MV-4-11 (cell line): ENCODE measurements at regions not wholly inside any gene's neighbourhood (a gene's known extent, or its start where the extent isn't known, plus 50 kb on each side); places are given as distances from the start of the nearest gene placed in this dataset.

ENCODE experiments used
- DNase-seq: peaks from one replicate; lab custom pipeline; 2025; lab: John Stamatoyannopoulos, UW

DNA sequence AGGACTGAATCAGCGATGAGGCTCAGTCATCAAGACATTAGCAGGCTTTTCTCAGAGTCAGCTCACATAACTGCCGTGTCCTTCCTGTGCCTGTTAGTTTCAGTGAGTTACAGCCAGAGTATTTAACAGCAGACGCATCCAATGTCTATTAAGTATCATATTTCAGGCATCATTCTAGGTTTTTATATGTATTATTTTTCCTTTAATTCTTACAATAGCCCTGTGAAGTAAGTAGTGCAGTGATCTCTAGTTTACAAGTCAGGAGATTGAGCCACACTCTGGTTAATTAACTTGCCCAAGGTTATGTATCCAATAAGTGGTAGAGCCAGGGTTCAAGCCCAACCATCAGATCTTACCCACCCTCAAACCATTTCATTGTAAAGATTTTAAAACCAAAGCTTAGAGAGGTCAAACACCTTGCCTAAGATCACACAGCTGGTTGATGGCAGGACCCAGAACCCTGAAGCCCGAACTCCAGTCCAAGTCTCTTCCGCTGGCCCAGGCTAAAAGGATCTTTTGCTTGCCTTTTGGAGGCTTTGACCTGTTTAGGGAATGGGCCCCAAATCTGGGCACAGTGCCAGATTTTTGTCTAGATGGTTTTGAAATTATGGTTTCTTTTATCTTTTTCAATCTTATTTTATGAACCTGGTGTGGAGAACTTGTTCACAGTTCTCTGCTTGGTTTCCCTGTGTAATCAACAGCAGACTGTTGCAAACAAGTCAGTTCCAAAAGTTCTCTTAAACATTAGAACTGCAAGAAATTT, 261.2 kb upstream of the CLINT1 start:
- no peak for DNase-seq

GRCh38 chr5:158117467-158118160, 258.7 kb upstream of the CLINT1 start:
- no peak for DNase-seq

GRCh38 chr5:158116965-158117364, 258.0 kb upstream of the CLINT1 start:
- peak; percentile 3 for DNase-seq

DNA sequence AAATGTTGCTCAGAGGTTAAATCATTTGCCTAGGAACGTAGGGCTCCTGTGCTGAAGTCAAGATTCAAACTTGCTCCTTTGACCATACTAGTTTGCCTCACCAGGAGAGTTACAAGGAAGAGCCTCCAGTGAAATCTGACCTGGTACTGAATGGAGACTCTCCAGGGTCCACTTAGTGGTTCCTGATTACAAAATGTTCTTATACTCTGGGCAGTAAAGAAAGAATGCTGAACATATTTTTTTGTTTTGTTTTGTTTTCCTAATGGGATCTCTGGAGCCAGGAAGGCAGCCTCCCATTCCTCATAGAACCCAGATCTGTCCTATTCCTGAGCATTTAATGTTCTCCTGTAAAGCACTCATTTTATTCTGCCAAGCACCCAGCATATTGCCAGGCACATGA, 256.5 kb upstream of the CLINT1 start:
- no peak for DNase-seq

DNA sequence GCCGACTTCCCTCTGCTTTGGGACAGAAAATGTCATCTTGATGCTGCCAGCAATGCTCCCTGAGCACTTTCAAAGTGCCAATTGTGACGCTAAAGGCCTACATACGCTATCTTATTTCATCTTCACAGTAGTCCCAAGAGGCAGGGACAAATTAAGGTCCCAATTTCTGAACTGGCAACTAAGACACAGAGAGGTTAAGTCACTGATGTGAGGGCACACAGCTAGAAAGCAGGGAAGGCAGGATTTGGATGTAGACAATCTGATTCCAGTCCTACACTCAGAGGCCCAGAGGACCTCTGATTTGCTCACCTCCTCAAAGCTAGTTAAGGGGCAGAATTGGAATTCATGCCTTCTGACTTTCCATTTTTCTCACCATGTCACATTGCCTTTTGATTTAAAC, 249.2 kb upstream of the CLINT1 start:
- no peak for DNase-seq

DNA sequence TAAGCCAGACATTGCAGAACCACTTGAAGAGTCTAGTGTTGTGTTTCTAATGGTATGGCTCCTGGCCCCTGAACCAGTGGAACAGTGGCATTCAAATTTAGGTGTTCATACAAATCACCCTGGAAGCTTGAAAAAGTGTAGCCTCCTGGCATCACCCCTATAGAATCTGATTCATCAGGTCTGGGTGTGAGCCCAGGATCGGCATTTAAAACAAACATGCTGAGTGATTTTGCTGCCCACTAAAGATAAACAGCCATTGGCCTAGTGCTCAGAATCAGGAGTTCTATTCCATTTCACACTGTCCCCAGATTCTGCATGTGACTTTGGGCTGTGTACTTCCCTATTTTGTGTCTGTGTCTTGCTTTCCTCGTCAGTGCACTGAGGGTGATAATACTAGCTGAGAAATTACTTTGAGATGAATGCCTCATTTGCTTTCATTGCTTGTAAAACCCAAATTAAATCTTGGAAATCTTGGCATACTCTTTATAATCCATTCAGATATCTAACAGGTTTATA, 241.5 kb upstream of the CLINT1 start:
- DNase-seq, result no peak

- DNase-seq, result no peak
Measured at GRCh38 chr5:158099571-158100105, 240.7 kb upstream of the CLINT1 start.

DNA sequence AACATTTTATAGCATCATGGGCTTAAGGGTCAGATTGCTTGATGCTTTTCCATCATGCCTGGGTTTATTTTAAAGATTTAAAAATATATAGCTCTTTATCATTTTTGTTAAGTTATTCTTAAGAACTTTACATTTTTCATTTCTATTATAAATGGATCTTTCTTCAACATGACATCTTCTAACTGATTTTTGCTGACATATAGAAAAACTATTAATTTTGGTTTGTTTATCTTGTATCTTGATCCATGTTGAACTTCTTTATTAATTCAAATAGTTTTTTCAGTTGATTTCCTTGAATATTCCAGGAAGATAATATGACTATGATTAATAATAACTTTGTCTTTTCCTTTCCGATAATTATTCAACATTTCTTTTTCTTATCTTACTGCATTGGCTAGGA, 237.9 kb upstream of the CLINT1 start:
- DNase-seq, result no peak

DNA sequence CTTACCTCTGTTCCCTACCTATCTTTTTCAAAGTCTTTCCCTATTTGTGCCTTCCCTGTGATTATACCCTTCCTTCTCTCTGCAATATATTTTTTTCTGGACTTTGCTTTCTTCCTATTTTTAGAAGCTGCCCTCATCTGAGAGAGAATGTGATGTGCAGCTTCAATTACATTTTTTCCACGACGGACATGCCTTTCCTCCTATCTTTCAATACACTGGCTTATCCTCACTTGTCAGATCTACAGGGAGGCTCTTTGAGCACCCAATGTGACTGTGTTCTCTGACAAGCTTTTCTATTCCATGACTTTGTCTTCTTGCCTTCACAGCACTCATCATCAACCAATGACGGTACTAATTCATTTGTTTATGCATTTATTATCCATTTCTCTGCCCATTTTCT, 227.9 kb upstream of the CLINT1 start:
- no peak for DNase-seq

DNA sequence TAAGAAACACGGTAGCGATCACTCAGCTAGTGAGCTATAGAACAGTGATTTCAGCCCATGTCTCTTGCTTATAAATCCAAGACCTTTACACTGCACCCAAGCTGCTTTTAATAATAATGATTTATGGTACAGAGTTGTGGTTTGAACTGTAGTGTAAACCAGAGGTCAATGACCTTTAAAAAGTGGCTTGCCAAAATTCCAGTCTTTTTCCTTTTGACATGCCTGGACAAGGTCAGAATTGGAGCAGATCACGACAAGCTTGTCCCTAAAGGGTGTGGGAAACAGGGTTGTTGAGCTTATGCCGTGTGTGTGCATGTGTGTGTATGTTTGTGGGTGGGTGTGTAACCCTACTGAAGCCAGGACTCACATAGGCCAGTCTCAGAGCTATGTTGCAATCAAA, 225.3 kb upstream of the CLINT1 start:
- peak; percentile 2 for DNase-seq

- DNase-seq, result no peak
Measured at GRCh38 chr5:158082696-158083287, 223.8 kb upstream of the CLINT1 start.

GRCh38 chr5:158080112-158080511, 221.2 kb upstream of the CLINT1 start:
- no peak for DNase-seq

GRCh38 chr5:158079097-158079496, 220.2 kb upstream of the CLINT1 start:
- no peak for DNase-seq

GRCh38 chr5:158074992-158075769, 216.2 kb upstream of the CLINT1 start:
- DNase-seq, result peak; percentile 41

DNA sequence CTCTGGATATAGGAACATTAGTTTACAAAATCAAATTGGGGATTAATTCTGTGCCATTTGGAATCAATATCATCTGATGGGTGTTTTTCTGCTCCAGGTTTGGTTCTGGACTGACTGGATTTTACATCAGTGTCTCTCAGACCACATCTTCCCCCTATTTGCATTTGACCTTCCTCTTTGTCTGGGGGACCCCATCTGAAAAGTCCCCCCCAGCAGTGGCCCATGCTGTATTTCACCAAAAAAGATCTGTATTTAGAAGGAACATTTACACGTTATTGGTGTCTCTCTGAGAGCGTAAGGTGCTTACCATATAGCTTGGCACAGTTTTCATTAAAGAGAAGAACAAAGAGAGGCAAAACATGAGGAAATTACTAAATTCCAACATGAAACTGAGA, 215.6 kb upstream of the CLINT1 start:
- DNase-seq, result no peak

- no peak for DNase-seq
Measured at GRCh38 chr5:158070859-158071258, 211.9 kb upstream of the CLINT1 start.

DNA sequence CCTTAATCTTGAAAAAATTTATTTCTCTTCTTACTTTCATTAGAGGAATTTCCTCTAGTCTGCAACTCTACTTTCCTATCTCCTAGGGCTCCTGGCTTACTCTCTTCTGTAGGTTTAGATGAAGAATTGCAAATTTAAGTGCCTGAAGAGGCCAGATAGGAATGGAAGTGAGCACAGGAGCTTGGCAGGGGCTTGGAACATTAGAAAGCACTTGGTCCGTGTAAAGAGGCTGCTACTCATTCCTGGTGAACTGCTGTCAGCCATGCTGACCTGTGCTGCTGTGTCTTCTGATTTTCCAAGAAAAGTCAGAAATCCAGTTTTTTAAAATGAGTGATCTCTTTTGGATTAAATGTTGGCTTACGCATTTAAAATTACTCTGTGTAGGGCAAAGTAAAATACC, 210.9 kb upstream of the CLINT1 start:
- no peak for DNase-seq

- no peak for DNase-seq
Measured at GRCh38 chr5:158068964-158069363, 210.0 kb upstream of the CLINT1 start.

DNA sequence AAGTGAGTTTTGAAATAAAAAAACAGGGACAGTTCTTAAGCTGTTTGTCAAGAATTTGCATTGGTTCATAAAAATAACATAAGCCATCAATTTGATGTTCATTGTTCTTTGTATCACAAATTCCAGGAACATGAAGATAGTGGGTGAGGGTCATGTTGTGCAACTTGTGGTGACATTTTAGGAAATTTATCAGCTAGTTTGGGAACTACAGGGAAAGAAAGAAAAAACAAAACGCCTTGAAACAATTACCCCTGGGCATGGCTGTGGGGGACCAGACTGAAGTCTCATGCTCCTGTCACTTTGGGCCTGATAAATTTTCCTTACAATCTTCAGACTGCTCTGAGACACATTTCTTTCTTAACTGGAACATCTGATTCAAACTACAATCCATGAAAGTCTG, 207.1 kb upstream of the CLINT1 start:
- no peak for DNase-seq

DNA sequence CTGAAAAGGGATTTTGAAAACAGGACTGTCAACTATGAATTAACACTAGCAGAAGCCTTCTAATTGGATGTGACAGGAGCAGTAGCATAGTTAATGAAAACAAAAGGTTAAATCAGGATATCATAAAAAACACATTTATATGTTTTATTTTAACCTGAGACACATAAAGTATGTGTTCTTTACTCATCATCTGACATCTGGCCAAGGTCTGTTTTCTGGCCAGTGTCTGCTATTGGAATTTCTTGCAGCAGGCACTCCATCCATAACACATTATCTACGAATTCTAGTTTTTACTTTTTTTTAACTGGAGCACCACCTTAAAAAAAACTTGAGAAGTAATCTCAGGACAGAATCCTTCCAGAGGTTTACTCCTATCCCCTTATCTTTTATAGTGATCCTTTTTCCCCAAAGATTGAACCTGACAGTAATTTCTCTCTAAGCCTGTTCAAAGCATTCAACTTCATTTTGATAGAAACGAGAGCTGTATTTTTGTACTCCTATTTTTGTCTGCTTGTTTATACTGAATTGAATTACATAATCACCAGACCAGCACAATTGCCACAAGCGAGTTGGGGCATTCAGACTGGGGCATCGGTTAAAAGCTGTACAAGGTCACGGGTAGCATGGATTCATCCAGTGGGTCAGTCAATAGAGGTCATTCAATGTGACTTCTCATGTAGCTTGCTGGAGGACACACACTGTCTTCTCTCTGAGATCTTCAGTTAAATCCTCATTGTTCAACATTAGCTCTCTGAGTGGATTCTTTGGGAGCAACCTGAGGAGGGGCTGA, 205.6 kb upstream of the CLINT1 start:
- no peak for DNase-seq

- no peak for DNase-seq
Measured at GRCh38 chr5:158063052-158063451, 204.1 kb upstream of the CLINT1 start.
